NOMO-1 treated with DMSO at 0.1 percent for 48 hours (cell line): ENCODE measurements at regions not wholly inside any gene's neighbourhood (a gene's known extent, or its start where the extent isn't known, plus 50 kb on each side); places are given as distances from the start of the nearest gene placed in this dataset.

Experiments
- DNase-seq: peaks from one replicate; lab custom pipeline; 2025; ENCODE audit not compliant: unreplicated experiment; lab: John Stamatoyannopoulos, UW

GRCh38 chr1:8093221-8093980 lies 67.3 kb upstream of the ERRFI1 start:
- DNase-seq = no peak

DNA sequence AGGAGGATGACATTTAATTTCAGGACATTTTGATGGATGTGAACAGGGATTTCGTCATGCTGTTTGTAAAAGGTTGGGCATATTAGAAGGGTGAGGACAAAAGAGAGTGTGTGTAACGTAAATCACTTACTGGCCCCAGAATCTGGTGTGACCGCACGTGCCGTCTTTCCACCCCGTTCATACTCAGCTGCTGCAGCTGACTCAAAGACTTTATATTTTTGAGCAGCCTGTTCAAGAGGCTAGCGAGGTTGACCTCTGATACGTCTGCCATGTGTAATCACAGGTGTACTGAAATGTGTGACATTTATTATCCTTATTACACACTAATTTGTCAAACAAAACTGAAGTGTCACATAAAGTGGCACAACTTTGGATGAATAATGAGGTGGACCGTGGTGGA lies 66.5 kb upstream of the ERRFI1 start:
- no peak for DNase-seq

DNA sequence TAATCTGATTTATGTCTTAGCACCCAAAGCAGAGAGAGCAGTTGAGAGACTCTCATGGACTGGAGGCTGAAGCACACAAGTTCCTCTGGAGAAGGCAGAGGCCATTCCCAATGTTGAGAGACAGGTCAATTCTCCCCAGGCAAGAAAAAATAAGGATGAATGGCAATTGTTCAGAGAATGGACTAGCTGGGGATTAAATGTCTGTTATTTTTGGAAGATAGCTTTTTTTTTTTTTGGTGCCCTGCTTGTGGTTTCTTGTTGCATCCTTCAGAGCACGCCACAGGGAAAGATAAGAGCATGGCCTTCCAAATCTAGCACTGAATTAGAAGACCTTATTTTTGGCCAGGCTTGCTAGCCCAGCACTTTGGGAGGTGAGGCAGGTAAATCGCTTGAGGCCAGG lies 65.6 kb upstream of the ERRFI1 start:
- DNase-seq = no peak

- no peak for DNase-seq
These were observed 64.2 kb upstream of the ERRFI1 start for GRCh38 chr1:8090241-8090702.

DNA sequence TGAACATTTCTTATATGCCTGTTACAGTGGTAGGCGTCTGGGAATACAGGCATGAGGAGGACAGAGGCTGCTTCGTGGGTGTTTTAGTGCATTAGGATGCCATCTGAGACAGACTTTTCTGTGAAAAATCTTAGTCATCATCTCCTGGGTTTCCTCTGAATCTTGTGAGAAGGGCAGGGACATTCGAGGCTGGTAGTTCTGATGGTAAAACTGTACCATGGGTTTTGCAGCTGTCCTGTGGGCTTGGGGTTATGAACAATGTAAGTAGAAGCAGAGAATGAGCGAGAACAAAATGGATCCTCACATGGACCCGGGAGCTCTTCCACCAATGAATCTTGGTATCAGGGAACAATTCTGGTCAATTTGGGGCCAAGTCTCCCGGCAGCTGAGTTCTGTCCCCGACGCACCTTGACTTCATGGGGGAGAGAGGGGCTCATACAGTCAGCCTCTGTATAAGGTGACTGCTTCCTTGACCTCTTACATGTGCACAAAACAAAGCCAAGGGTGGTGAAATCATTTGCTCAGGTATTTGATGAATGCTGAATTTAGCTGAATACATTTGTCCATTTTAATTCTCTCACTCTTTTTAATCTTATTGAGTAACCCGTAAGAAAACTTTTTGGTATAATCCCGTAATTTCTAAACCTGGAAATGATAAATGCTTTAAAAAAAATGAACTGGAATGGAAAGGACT lies 63.6 kb upstream of the ERRFI1 start:
- no peak for DNase-seq

DNA sequence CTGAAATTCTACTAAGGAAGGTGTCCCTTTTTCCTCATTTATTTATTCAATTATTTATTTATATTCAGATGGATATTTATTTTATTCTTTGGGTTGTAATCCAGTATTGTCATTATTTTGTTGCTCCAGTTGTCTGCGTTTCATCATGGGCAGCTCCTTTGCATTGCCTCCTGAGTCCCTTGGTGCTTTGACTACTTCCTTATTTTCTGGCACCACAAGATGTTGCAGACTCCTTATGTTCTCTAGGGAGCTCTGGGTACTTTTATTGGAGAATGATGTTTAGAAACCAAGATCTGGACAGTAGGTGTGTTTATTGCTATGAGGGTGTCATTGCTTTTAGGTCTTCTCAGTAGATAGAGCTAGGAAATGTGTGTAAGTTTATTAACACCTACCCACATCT lies 59.9 kb upstream of the ERRFI1 start:
- peak; percentile 44 for DNase-seq

- DNase-seq = no peak
These were observed 58.8 kb upstream of the ERRFI1 start for GRCh38 chr1:8084913-8085312.

DNA sequence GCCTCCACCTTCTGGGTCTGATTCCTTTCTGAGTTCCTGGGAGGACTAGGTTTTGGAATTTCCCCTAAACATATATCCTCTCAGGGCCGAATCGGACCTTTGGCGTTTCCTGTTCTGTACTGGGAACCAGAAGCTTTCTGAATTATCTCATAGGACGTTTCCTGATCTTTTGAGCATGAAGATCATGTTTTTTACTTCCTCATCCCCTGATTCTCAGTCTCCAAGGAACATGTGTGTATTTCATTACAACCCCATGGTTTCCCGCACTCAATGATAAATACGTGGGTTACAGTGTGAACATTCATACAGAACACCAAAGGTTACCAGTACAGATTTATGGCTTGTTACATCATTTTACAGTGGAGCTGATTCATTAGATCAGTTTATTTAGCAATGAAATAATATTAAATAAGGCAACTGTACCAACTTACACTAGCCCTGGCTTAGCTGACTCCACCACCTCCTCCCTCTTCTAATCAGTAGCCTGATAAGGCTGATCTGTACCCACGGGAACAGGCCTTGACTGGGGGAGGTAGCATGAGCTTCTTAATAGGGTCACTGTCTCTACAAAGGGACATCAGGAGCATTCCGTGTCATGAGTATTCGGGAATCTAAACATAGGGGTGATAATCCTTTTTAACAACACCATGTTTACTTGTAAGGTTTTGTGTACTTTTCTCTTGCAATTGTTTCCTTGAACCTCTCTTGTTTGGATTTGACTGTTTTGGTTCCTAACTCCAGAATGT lies 57.8 kb upstream of the ERRFI1 start:
- DNase-seq = peak; percentile 36

GRCh38 chr1:8082945-8083344 lies 56.8 kb upstream of the ERRFI1 start:
- no peak for DNase-seq

GRCh38 chr1:8078176-8078671 lies 52.1 kb upstream of the ERRFI1 start:
- DNase-seq = no peak

DNA sequence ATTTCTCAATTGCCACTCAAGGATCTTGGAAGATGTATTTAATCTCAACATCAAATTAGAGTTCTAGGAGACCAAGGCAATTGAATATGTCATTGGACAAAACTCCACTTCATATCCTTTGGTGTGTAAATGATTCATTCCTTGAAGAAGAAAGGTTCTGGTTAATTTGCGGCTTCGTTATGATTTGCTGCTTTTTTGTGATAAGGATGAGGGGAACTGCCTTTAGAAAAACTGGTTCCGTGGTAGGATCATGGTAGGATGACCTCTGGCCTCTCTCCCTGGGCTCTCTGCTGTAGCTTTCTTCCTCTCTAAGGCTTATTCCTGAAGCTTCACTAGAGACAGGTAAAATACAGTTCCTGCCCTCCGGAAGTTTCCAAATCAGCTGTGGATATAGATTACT lies 51.5 kb upstream of the ERRFI1 start:
- DNase-seq = no peak

DNA sequence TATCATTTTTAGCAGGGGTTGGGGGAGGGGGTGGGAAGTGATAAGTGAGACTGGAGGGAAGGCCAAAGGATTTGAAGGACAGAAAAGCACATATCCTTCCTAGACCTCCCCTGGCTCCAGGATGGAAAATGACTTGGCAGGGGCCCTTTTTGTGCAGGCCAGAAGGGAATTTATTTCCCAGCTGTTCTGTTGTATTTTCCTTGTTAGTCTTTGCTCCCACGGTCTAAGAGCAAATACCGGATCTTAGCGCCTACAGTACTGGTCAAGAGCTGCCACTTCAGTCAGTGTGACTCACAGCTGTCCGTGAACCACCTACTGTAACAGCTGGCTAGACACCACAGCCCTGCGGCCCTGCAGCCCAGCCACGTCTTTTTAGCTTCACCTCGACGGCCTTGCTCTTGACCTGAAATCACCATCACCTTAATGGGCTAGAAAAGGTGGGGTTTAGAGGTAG lies 51.0 kb upstream of the ERRFI1 start:
- DNase-seq = peak; percentile 2

DNA sequence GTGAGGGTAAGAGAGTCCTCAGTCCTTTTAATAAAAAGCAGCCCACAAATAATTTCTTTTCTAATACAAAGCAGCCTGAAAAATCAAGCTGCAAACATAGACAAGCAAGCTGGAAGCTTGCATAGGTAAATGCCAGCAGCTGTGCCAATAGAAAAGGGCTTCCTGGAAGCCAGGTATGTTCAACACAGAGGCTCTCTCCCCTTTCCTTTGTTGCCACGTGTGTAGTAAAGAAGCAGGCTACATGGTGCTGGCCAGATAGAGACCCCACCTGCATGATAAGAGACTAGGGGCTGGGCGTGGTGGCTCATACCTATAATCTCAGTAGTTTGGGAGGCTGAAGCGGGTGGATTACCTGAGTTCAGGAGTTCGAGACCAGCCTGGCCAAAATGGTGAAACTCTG lies 50.1 kb upstream of the ERRFI1 start:
- no peak for DNase-seq
